ENCODE measurements at regions not wholly inside any gene's neighbourhood (a gene's known extent, or its start where the extent isn't known, plus 50 kb on each side); places are given as distances from the start of the nearest gene placed in this dataset.
"Not testable (repeated sequence)": the region's sequence is repeated elsewhere in the genome, so short reads cannot be mapped to it uniquely, and the experiment has no call there.

GRCh38 chr12:65728848-65729793, 95.2 kb upstream of the HMGA2 start:
- Histone ChIP-seq H4K20me1 (ENCODE audit: low read depth, low read length) (no peaks in the 10 kb centered on the region), H3K4me2 (ENCODE audit: low read depth, low read length, poor library complexity, severe bottlenecking) (no peak overlapping the region), H3K9me2 (replicated peaks; ENCODE audit: insufficient read depth, low read length) (no peaks in the 10 kb centered on the region), H3K27ac (ENCODE audit: low read depth, low read length) (no peak overlapping the region), H3K9me3 (ENCODE audit: insufficient read depth, low read length) (no peaks in the 10 kb centered on the region), H3F3A (ENCODE audit: insufficient read depth) (no peaks in the 10 kb centered on the region), H3K36me3 (ENCODE audit: low read length) (no peaks in the 10 kb centered on the region), H3K4me3 (ENCODE audit: insufficient read depth, low read length, poor library complexity, severe bottlenecking) (no peak overlapping the region), H3K27me3 (ENCODE audit: low read length) (no peaks in the 10 kb centered on the region), H3K9ac (ENCODE audit: low read length) (no peak overlapping the region), H3K79me2 (ENCODE audit: insufficient read depth, low read length) (no peaks in the 10 kb centered on the region), H2AFZ (ENCODE audit: low read depth, low read length, severe bottlenecking) (no peak overlapping the region)
- TF ChIP-seq EZH2phosphoT487 (conservative IDR thresholded peaks at IDR 0.05; ENCODE audit: low read length), result no peak
- no peak for TF ChIP-seq CTCF (IDR thresholded peaks at IDR 0.05; ENCODE audit: insufficient read depth, low read length, poor library complexity, severe bottlenecking)

- TF ChIP-seq CTCF (IDR thresholded peaks at IDR 0.05; ENCODE audit: insufficient read depth, low read length, poor library complexity, severe bottlenecking), result no peak
- TF ChIP-seq EZH2phosphoT487 (conservative IDR thresholded peaks at IDR 0.05; ENCODE audit: low read length), result no peak
- H3F3A ChIP-seq (ENCODE audit: insufficient read depth), result no peaks in the 10 kb centered on the region
- H3K9me2 ChIP-seq (replicated peaks; ENCODE audit: insufficient read depth, low read length), result no peaks in the 10 kb centered on the region
- no peak overlapping the region for H3K27ac ChIP-seq (ENCODE audit: low read depth, low read length)
- no peaks in the 10 kb centered on the region for H3K9me3 ChIP-seq (ENCODE audit: insufficient read depth, low read length)
- H3K9ac ChIP-seq (ENCODE audit: low read length), result no peak overlapping the region
- H3K4me2 ChIP-seq (ENCODE audit: low read depth, low read length, poor library complexity, severe bottlenecking), result no peak overlapping the region
- H3K27me3 ChIP-seq (ENCODE audit: low read length), result no peaks in the 10 kb centered on the region
- H4K20me1 ChIP-seq (ENCODE audit: low read depth, low read length), result no peaks in the 10 kb centered on the region
- no peak overlapping the region for H3K4me3 ChIP-seq (ENCODE audit: insufficient read depth, low read length, poor library complexity, severe bottlenecking)
- no peaks in the 10 kb centered on the region for H3K79me2 ChIP-seq (ENCODE audit: insufficient read depth, low read length)
- H3K36me3 ChIP-seq (ENCODE audit: low read length), result no peaks in the 10 kb centered on the region
- no peak overlapping the region for H2AFZ ChIP-seq (ENCODE audit: low read depth, low read length, severe bottlenecking)
Observed at GRCh38 chr12:65731771-65732170, 92.5 kb upstream of the HMGA2 start.

GRCh38 chr12:65733643-65734042, 90.6 kb upstream of the HMGA2 start:
- not testable (repeated sequence) for H3K4me3 ChIP-seq (ENCODE audit: insufficient read depth, low read length, poor library complexity, severe bottlenecking); H3K27me3 ChIP-seq (ENCODE audit: low read length); H4K20me1 ChIP-seq (ENCODE audit: low read depth, low read length); H3K36me3 ChIP-seq (ENCODE audit: low read length); H3F3A ChIP-seq (ENCODE audit: insufficient read depth); H3K9me3 ChIP-seq (ENCODE audit: insufficient read depth, low read length); H2AFZ ChIP-seq (ENCODE audit: low read depth, low read length, severe bottlenecking); H3K79me2 ChIP-seq (ENCODE audit: insufficient read depth, low read length); H3K9me2 ChIP-seq (replicated peaks; ENCODE audit: insufficient read depth, low read length); H3K9ac ChIP-seq (ENCODE audit: low read length); H3K4me2 ChIP-seq (ENCODE audit: low read depth, low read length, poor library complexity, severe bottlenecking); H3K27ac ChIP-seq (ENCODE audit: low read depth, low read length)

- Histone ChIP-seq H3K9ac (ENCODE audit: low read length) (no peak overlapping the region), H3K27me3 (ENCODE audit: low read length) (no peaks in the 10 kb centered on the region)
- no peak for TF ChIP-seq CTCF (IDR thresholded peaks at IDR 0.05; ENCODE audit: insufficient read depth, low read length, poor library complexity, severe bottlenecking)
- TF ChIP-seq EZH2phosphoT487 (conservative IDR thresholded peaks at IDR 0.05; ENCODE audit: low read length), result no peak
Observed at GRCh38 chr12:65734226-65734625, 90.1 kb upstream of the HMGA2 start.

More at GRCh38 chr12:65734226-65734625, 90.1 kb upstream of the HMGA2 start:
- Histone ChIP-seq H3F3A (ENCODE audit: insufficient read depth) (no peaks in the 10 kb centered on the region), H3K36me3 (ENCODE audit: low read length) (no peaks in the 10 kb centered on the region), H3K79me2 (ENCODE audit: insufficient read depth, low read length) (no peaks in the 10 kb centered on the region), H3K9me2 (replicated peaks; ENCODE audit: insufficient read depth, low read length) (no peaks in the 10 kb centered on the region), H2AFZ (ENCODE audit: low read depth, low read length, severe bottlenecking) (no peak overlapping the region), H3K4me2 (ENCODE audit: low read depth, low read length, poor library complexity, severe bottlenecking) (no peak overlapping the region), H3K4me3 (ENCODE audit: insufficient read depth, low read length, poor library complexity, severe bottlenecking) (no peak overlapping the region), H3K9me3 (ENCODE audit: insufficient read depth, low read length) (no peaks in the 10 kb centered on the region), H3K27ac (ENCODE audit: low read depth, low read length) (no peak overlapping the region), H4K20me1 (ENCODE audit: low read depth, low read length) (no peaks in the 10 kb centered on the region)
